T-helper 1 cell treated with Interleukin-12 subunit alpha and Interleukin-12 subunit beta and Interleukin-4 antibody, amounts not matched to agents 30 μg/mL and 1 μg/mL, for 36 hours (primary cell): ENCODE measurements at regions not wholly inside any gene's neighbourhood (a gene's known extent, or its start where the extent isn't known, plus 50 kb on each side); places are given as distances from the start of the nearest gene placed in this dataset.

Source experiments
- H3K27ac Mint-ChIP-seq: one replicate; pipeline ENCODE4 v1.8.0; 2021; ENCODE audit warnings: mild to moderate bottlenecking, mixed read lengths
- H3K27me3 Mint-ChIP-seq: one replicate; pipeline ENCODE4 v1.8.0; 2021; ENCODE audit warnings: low read depth, mixed read lengths
- H3K36me3 Mint-ChIP-seq: one replicate; pipeline ENCODE4 v1.8.0; 2021; ENCODE audit warnings: low read depth, mixed read lengths
- H3K4me1 Mint-ChIP-seq: one replicate; pipeline ENCODE4 v1.8.0; 2021; ENCODE audit warnings: low read depth, mixed read lengths
- H3K4me3 Mint-ChIP-seq: one replicate; pipeline ENCODE4 v1.8.0; 2021; ENCODE audit warnings: mild to moderate bottlenecking, moderate library complexity, mixed read lengths
- H3K9me3 Mint-ChIP-seq: one replicate; pipeline ENCODE4 v1.8.0; 2021; ENCODE audit warnings: mixed read lengths

DNA sequence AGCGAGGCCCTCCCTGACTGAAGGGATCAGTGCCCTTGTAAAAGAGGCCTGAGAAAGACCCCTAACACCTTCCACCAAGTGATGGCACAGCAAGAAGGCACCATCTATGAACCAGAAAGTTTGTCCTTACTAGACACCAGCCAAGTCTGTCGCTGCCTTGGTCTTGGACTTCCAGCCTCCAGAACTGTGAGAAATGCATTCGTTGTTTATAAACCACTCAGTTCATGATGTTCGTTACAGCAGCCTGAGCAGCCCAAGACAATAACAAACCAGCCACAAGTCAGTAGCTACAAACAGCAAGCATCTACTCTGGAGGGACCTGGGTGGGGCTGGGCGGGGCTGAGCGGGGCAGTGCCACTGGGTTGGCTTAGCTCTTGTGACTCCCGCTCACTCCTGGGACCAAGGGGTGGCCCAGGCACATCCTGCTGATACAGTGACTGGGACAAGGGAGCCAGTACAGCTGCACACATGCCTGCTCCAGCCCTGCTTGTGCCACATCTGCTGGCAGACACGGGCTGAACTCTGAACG, 234.9 kb downstream of the IRF8 start:
- Mint-ChIP-seq H3K27me3 (no peaks in the 10 kb centered on the region), H3K4me1 (no peaks in the 10 kb centered on the region), H3K9me3 (no peaks in the 10 kb centered on the region), H3K27ac (no peak overlapping the region), H3K4me3 (no peak overlapping the region), H3K36me3 (no peaks in the 10 kb centered on the region)

DNA sequence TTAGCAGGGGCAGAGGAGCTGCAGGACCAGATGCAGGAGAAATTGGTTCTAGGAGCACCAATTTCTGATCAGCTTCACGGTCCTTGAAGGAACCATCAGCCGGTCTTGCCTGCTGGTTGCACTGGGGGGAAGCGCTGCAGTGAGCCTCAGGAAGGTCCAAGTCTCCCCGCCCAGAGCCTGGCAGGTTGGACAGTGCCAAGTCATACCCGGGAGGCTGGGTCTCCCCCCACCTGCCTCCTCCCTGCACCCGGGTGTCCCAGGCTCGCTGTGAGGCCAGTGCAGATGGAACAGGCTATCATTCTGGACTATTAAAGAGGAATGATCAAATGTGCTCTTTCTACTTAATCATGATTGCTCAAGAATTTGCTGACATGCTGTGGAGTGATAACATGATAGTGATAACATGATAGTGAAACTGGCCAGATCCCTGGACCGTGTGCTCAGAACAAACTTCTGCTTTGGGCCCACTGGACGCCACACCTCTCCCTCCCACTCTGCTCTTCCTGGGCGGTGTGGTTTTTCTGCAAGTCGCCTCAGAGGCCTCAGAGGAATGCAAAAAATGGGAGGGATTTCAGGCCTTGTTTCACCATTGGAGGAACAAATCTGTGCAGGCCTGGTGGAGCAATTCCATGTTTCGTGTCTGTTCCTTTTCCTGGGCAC, 236.0 kb downstream of the IRF8 start:
- Mint-ChIP-seq H3K9me3 (no peaks in the 10 kb centered on the region), H3K4me1 (no peaks in the 10 kb centered on the region), H3K27ac (no peak overlapping the region), H3K4me3 (no peak overlapping the region), H3K36me3 (no peaks in the 10 kb centered on the region), H3K27me3 (no peaks in the 10 kb centered on the region)

DNA sequence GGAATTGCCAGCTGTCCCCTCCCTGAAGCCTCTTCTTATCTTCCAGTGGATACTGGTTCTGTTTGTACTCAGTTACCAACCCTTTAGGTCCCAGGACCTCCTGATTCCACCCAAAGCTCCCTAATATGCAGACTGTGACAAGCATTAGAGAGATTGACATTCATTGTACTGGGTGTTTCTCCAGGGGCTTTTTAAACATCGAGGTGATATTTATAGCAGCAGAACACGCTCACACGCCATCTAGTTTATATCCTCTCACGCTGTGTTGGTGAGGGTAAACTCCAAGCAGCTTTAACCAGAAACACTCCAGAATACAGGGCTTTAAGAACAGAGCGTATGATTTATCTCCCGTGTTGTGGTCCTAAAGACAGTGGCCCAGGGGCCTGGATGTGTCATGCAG, 238.4 kb downstream of the IRF8 start:
- H3K9me3 Mint-ChIP-seq, result no peaks in the 10 kb centered on the region
- no peak overlapping the region for H3K27ac Mint-ChIP-seq
- no peak overlapping the region for H3K4me3 Mint-ChIP-seq
- H3K36me3 Mint-ChIP-seq, result no peaks in the 10 kb centered on the region
- no peaks in the 10 kb centered on the region for H3K27me3 Mint-ChIP-seq
- H3K4me1 Mint-ChIP-seq, result no peaks in the 10 kb centered on the region

DNA sequence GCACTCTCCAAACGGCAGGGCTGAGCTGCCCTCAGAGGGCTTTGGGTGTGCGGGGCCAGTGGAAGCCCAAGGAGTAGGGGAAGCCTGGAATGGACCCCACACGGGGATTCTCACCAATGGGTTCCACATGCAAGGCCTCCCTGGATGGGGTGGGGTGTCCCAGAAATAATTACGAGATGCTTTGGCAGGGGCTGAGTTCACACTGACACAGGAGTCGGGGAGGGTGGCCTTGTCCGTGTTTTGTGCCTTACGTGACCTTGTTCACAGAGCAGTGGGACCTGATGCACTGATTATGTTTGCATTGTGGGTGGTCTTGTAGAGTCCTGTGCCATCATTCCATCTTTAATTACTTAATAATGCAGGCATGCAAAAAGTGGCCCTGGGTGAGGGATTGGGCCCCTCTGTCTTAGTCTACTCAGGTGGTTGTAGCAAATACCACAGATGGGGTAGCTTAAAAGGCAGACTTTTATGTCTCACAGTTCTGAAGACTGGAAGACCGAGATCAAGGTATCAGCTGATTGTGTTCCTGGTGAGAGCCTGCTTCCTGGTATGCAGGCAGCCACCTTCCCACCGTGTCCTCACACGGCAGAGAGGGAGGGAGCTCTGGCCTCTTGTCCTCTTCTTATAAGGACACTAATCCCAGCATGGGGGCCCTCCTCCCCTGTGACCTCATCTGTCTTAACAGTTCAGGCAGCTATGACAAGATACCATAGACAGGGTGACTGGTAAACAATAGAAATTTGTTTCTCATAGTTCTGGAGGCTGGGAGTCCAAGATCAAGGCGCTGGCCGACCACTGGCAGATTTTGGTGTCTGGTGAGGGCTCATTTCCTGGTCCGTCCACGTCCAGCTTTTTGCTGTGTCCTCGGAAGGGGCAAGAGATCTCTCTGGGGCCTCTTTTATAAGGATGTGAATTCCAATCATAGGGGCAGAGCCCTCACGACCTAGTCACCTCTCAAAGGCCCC, 239.4 kb downstream of the IRF8 start:
- H3K36me3 Mint-ChIP-seq, result no peaks in the 10 kb centered on the region
- H3K9me3 Mint-ChIP-seq, result no peaks in the 10 kb centered on the region
- H3K27ac Mint-ChIP-seq, result no peak overlapping the region
- H3K4me1 Mint-ChIP-seq, result no peaks in the 10 kb centered on the region
- no peaks in the 10 kb centered on the region for H3K27me3 Mint-ChIP-seq
- no peak overlapping the region for H3K4me3 Mint-ChIP-seq

DNA sequence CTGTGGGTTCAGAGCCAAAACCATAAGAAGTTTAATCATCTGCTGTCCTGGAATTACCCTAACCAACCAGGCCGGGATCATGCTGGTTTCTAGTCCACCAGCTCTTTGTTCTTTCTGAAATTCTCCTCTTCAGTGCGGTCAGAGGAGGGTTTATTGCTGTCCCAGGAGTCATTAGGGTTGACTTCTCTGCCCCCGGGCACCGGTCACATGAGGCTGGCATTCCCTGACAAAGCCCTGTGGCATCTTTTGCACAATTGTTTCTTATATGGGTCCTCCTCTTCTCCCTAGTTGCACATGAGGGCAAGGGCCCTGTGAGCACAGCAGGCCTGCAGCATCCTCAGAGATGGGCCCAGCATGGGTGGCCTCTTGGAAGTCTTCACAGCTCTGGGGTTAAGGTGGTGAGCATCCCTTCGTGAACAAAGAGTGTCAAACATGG, 243.9 kb downstream of the IRF8 start:
- H3K4me3 Mint-ChIP-seq, result no peak overlapping the region
- H3K27ac Mint-ChIP-seq, result no peak overlapping the region
- no peaks in the 10 kb centered on the region for H3K9me3 Mint-ChIP-seq
- H3K4me1 Mint-ChIP-seq, result no peaks in the 10 kb centered on the region
- H3K27me3 Mint-ChIP-seq, result no peaks in the 10 kb centered on the region
- H3K36me3 Mint-ChIP-seq, result no peaks in the 10 kb centered on the region

DNA sequence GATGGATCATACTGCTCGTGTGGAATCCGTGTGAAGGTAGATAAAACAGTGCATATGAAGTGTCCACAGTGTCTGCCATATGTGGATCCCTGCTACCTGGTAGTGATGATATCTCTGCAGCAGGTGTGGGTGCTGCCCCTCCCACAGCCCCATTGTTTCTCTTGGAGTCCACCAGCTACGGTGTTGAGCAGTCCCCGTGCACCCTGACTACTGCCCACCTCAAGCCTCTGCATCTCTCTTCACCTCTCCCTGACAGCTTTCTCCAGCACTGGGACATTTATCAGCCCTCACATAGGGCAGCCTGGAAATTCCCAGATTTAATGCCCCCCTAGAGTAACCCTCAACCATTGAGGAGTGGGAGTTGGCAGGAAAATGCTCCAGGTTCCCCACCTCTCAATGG, 244.7 kb downstream of the IRF8 start:
- no peaks in the 10 kb centered on the region for H3K4me1 Mint-ChIP-seq
- H3K9me3 Mint-ChIP-seq, result no peaks in the 10 kb centered on the region
- no peak overlapping the region for H3K27ac Mint-ChIP-seq
- no peaks in the 10 kb centered on the region for H3K36me3 Mint-ChIP-seq
- no peak overlapping the region for H3K4me3 Mint-ChIP-seq
- no peaks in the 10 kb centered on the region for H3K27me3 Mint-ChIP-seq

DNA sequence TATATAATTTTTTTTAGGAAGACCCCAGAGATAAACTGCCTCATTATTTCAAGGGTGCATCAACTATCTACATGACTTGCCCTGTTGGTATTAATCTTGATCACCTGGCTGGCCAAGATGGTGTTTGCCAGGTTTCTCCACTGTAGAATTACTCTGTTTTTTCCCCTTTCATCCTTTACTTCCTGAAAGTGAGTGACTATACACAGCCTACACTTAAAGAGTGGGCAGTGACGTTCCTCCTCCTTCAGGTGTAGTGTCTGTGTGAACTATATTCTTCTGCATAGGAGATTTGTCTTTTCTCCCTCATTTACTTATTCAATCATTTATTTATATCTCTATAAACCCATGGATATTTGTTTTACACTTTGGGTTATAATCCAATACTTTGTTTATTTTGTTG, 246.7 kb downstream of the IRF8 start:
- no peaks in the 10 kb centered on the region for H3K9me3 Mint-ChIP-seq
- H3K4me3 Mint-ChIP-seq, result no peak overlapping the region
- H3K27me3 Mint-ChIP-seq, result no peaks in the 10 kb centered on the region
- no peaks in the 10 kb centered on the region for H3K4me1 Mint-ChIP-seq
- no peaks in the 10 kb centered on the region for H3K36me3 Mint-ChIP-seq
- H3K27ac Mint-ChIP-seq, result no peak overlapping the region

DNA sequence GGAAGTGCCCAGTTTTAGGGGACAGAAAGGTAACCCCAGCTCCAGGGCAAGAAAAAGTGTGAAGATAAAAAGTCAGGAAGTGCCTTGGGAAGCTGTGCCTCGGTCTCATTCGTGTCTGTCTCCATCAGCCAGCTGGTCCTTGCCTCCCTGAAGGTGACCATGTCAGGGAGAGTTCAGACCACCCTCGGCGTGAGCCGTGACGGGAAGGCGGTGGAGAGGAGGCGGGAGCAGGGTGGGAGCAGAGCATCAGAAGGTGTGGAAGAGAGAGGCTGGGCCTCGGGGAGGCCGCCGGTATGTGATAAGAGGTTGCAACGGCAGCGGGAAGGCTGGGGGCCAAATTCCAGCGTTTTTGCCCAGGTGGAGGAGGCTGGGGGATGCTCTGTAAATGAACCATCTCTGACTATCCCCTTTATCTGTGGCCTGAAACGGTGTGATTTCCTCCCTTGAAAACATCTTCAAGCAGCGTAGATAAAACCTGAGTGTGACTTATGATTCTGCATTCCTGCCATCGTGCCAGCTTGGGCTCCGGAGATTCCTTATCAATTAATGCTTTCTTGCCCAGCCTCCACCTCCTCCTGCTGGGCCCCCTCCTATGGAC, 251.8 kb downstream of the IRF8 start:
- H3K27ac Mint-ChIP-seq, result no peak overlapping the region
- no peaks in the 10 kb centered on the region for H3K4me1 Mint-ChIP-seq
- H3K4me3 Mint-ChIP-seq, result no peak overlapping the region
- H3K9me3 Mint-ChIP-seq, result no peaks in the 10 kb centered on the region
- no peaks in the 10 kb centered on the region for H3K27me3 Mint-ChIP-seq
- H3K36me3 Mint-ChIP-seq, result no peaks in the 10 kb centered on the region

DNA sequence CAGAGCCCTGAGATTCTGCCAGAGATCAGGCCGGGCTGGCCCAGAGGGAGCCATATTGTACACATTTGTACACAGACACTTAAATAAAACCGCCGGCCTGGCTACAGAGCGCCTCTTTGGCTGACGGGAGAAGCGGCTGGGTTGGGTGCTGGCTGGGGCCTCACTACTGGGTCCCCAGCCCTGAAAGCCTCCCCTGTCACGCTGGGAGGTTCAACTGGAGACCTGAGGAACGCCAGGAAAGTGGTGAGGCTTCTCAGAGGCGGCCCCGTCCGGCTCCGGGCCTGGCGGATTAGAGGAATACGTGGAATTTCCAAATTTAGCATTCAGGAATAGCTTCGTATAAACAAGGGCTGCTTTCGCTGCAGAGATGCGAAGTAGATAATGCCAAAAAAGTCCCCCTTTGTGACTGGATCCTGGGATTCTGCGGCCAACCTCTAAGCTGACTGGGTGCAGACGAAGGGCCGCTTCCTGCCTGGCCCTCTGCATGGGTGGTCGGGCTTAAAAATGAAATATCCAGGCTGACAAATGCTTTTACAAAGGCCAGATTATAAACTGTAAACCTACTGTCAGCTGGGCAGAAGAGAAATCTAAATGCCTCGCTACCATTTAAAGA, 252.4 kb downstream of the IRF8 start:
- no peaks in the 10 kb centered on the region for H3K36me3 Mint-ChIP-seq
- H3K27me3 Mint-ChIP-seq, result no peaks in the 10 kb centered on the region
- H3K9me3 Mint-ChIP-seq, result no peaks in the 10 kb centered on the region
- H3K4me3 Mint-ChIP-seq, result no peak overlapping the region
- H3K4me1 Mint-ChIP-seq, result no peaks in the 10 kb centered on the region
- H3K27ac Mint-ChIP-seq, result no peak overlapping the region

DNA sequence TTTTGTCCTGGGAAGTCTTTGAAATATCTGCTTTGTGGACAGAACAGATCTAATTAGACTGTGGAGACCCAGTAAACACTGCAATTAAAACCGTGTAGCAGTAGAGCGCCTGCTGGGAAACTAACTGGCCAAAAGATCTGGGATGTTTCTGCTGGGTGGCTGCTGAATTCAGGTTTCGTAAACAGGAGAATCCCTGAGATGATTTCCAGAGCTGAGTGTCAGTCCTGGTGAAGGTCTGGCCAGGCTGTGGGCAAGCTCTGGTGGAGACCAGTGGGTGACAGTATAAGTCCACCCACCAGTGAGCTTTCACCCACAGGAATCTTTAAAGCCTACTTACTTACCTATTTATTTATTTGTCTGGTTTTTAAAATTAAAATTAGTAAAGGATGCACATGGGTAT, 257.2 kb downstream of the IRF8 start:
- H3K27me3 Mint-ChIP-seq, result no peaks in the 10 kb centered on the region
- H3K27ac Mint-ChIP-seq, result no peak overlapping the region
- peaks cover 6% of the 10 kb centered on the region for H3K9me3 Mint-ChIP-seq

DNA sequence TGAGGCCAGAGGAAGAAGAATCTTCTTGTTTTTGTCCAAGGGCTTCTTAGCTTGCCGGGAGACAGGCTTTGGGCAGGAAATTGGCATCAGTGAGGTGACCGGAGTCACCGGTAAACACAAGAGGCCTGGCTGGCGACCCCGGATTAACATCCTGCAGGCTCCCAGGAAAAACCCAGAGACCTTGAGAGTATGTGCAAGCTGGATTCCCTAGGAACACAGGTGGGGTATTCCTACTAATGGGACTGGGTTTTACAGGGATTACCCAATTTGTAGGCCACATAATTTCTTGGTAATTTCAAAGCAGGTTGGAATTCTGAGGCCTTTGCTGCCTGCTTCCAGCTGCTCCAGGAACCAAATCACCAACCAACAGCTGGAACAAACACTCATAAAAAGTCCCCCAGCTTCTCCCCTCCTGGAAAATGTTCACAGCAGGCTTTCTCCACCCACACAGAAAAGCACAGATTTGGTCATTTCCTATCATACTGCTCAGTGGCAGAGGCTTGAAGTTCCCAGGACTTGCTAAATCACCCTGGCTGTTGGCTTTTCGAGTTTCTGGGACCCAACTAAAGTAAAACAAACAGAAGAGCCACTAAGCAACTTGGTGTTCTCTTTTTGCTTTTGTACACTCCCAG, 258.8 kb downstream of the IRF8 start:
- Mint-ChIP-seq H3K9me3 (peaks cover 6% of the 10 kb centered on the region), H3K36me3 (no peaks in the 10 kb centered on the region), H3K27ac (no peak overlapping the region), H3K4me1 (no peaks in the 10 kb centered on the region), H3K4me3 (no peak overlapping the region), H3K27me3 (no peaks in the 10 kb centered on the region)

More for the DNA sequence above, 257.2 kb downstream of the IRF8 start:
- H3K4me3 Mint-ChIP-seq, result no peak overlapping the region
- H3K4me1 Mint-ChIP-seq, result no peaks in the 10 kb centered on the region
- H3K36me3 Mint-ChIP-seq, result no peaks in the 10 kb centered on the region

DNA sequence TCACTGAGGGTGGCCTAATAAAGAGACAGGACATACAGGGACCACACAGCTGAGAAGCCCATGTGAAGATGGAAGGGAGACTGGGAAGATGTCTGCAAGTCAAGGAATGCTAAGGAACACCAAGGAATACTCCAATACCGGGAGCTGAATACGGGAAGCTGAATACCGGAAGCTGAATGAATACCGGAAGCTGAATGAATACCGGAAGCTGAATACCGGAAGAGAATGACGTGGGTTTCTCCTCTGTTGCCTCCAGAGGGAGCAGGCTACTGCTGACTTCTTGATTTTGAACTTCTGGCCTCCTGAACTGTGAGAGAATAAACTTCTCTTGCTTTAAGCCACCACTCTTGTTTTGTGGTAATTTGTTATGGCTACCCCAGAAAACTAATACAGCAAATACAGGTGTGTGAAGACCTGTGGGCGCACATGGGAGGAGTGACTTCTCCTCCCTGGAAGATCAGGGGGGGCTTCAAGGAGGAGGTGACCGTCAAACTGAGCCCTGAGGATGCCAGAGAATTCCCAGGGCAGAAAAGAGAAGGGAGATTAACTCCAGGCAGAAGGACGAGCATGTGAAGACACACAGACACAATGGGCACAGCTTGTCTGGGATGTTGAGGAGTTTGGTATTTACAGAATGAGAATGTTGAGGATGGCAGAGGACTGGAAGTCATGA, 259.9 kb downstream of the IRF8 start:
- Mint-ChIP-seq H3K4me3 (no peak overlapping the region), H3K27me3 (no peaks in the 10 kb centered on the region), H3K9me3 (peaks cover 6% of the 10 kb centered on the region), H3K36me3 (no peaks in the 10 kb centered on the region), H3K4me1 (no peaks in the 10 kb centered on the region), H3K27ac (no peak overlapping the region)

DNA sequence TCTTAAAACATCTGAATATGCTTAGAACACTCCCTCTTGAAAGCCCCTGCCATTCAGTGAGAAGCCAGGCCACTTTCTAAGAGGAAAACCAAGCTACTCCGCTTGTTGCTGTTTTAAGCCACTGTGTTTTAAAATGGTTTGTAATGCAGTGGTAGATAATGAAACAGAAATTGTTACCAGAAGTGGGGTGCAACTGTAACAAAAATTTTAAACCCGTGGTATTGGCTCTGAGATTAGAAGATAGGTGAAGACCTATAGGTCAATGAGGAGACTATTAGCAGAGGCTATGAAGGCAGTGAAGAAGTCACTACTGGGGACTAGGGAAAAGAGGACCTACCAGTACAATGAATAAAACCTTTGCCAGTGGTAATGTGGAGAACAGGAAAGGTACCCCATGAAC, 266.5 kb downstream of the IRF8 start:
- Mint-ChIP-seq H3K27ac (no peak overlapping the region), H3K9me3 (peaks cover 16% of the 10 kb centered on the region), H3K4me3 (no peak overlapping the region), H3K4me1 (peaks cover 1% of the 10 kb centered on the region), H3K27me3 (no peaks in the 10 kb centered on the region), H3K36me3 (no peaks in the 10 kb centered on the region)

DNA sequence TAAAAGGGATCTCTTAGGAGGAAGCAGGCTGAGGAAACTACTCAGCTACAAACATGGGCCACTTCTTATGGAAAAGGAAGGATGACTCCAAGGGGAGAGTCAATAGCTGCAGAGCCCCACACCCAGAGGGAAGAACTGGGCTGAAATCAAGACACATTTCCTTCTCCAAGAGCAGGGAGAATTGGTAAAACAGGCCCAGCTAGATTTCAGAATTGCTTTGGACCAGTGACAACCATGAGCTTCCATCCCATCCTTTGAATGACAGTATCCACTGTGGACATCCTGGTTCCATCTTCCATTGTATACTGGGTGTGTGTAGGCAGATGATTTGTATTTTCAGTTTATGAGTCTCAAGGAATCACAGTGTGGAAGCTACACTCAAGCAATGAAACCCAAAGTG, 267.5 kb downstream of the IRF8 start:
- H3K36me3 Mint-ChIP-seq, result no peaks in the 10 kb centered on the region
- H3K27ac Mint-ChIP-seq, result no peak overlapping the region
- no peaks in the 10 kb centered on the region for H3K27me3 Mint-ChIP-seq
- peaks cover 1% of the 10 kb centered on the region for H3K4me1 Mint-ChIP-seq
- no peak overlapping the region for H3K4me3 Mint-ChIP-seq
- H3K9me3 Mint-ChIP-seq, result peaks cover 16% of the 10 kb centered on the region
